ENCODE measurements at regions not wholly inside any gene's neighbourhood (a gene's known extent, or its start where the extent isn't known, plus 50 kb on each side); places are given as distances from the start of the nearest gene placed in this dataset.
"Not testable (repeated sequence)": the region's sequence is repeated elsewhere in the genome, so short reads cannot be mapped to it uniquely, and the experiment has no call there.

GRCh38 chr1:68873144-68873543, 376.3 kb upstream of the DEPDC1 start:
- no peak for DNase-seq (ENCODE audit: low spot score)

GRCh38 chr1:68881330-68882194, 384.7 kb upstream of the DEPDC1 start:
- DNase-seq (ENCODE audit: low spot score), result not testable (repeated sequence)

GRCh38 chr1:68889471-68889870, 392.6 kb upstream of the DEPDC1 start:
- no peak for DNase-seq (ENCODE audit: low spot score)

DNA sequence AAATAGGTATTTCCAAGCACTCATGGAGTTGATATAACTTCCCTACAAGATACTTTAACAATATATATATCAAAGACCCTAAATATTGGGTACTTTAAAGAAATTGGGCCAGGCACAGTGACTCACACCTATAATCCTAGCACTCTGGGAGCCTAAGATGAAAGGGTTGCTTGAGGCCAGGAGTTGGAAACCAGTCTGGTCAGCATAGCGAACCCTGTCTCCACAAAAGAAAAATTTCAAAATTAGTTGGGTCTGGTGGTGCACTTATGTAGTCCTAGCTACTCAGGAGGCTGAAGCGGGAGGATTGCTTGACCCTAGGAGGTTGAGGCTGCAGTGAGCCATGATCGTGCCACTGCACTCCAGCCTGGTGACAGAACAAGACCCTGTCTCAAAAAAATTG, 393.9 kb upstream of the DEPDC1 start:
- no peak for DNase-seq (ENCODE audit: low spot score)

DNA sequence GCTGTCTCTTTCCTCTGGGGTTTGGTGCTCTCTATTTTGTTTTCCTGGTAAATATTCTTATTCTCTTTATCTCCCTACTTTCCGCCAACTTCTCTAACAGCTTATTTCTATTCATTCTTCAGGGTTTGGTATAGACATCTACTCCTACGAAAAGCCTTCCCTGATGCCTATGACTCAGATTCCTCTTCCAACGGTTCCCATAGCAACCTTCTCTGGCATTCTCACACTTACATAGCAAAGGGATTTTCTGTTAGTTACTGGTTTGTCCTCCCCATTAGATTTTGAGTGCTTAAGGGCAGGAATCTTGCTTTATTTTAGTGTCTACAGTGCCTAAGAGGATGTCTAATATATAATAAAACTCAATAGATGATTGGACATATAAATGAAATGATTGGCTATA, 407.6 kb upstream of the DEPDC1 start:
- DNase-seq (ENCODE audit: low spot score), result peak; percentile 61

DNA sequence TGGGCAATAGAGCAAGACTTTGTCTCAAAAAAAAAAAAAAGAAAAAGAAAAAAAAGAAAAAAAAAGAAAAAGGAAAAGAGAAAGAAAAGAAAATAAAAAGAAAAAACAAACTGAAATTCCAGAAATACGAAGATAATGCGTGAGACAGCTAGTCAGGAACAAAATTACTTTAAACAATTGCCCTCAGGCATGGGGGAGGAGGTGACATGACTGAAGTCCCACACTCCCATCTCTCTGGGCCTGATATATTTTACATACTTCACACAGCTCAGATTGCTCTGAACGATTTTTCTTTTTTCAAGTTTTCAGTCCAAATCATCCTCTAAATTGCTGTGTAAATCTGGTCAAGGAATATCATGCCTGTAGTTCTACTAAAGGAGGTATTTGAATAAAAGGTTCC, 409.5 kb upstream of the DEPDC1 start:
- no peak for DNase-seq (ENCODE audit: low spot score)

DNA sequence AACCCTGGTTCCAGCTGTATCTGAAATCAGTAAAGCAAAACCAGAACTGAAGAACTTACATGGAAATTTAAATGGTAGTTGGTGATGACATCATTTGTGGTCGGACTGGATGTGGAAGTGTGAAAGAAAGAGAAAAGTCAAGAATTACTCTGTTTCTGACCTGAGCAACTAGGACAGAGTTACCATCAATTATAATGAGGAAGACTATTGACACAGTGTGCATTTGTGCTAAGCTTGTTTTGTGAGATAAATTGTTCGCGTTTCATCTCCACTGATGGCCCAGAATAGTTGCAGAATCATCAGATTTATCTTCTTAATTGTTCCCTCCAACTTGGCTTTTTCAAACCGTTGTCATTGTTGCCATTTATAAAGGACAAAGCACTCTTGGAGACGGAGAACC, 410.6 kb upstream of the DEPDC1 start:
- no peak for DNase-seq (ENCODE audit: low spot score)

GRCh38 chr1:68908316-68908715, 411.4 kb upstream of the DEPDC1 start:
- no peak for DNase-seq (ENCODE audit: low spot score)

- DNase-seq (ENCODE audit: low spot score), result peak; percentile 95
Measured at GRCh38 chr1:68916221-68916902, 419.5 kb upstream of the DEPDC1 start.

GRCh38 chr1:68917456-68917855, 420.6 kb upstream of the DEPDC1 start:
- peak; percentile 26 for DNase-seq (ENCODE audit: low spot score)

GRCh38 chr1:68918563-68918962, 421.7 kb upstream of the DEPDC1 start:
- peak; percentile 78 for DNase-seq (ENCODE audit: low spot score)

DNA sequence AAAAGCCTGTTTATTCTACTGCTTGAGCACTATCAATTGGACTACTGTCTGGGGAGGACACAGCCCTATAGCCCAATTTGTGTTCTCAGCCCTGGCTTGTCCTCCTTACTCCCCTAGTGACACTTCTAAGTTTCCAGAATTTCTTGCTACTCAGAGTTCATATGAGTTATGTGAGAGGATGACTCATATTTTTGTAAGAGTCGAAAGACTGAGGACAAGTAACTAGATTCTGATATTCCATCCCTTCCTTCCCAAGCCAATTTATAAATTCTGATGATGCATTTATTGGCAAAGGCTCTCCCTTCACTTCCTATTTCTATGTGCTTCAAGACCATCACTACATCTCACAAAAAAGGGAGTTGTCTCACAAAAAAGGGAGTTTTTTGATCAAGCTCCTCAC, 422.2 kb upstream of the DEPDC1 start:
- DNase-seq (ENCODE audit: low spot score), result no peak

GRCh38 chr1:68923475-68924088, 426.7 kb upstream of the DEPDC1 start:
- DNase-seq (ENCODE audit: low spot score), result not testable (repeated sequence)

GRCh38 chr1:68930101-68930500, 433.2 kb upstream of the DEPDC1 start:
- no peak for DNase-seq (ENCODE audit: low spot score)

DNA sequence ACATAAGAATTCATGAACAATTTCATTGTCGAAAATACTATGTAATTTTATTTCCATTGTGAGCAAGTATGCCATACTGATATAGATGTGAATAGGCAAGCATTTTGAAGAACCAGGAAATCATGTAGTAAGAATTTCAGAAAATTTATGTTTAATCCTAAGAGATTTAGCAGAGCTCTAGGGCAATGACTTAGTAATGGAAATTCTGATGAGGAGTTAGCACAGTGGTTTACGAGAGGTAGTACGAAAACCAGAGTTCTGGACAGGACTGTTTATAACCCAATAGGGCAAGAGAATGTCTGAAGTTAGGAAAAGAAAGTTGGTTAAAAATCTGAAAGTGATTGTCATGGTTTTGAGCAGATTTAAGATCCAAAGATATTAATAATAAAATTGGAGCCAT, 439.6 kb upstream of the DEPDC1 start:
- DNase-seq (ENCODE audit: low spot score), result no peak

DNA sequence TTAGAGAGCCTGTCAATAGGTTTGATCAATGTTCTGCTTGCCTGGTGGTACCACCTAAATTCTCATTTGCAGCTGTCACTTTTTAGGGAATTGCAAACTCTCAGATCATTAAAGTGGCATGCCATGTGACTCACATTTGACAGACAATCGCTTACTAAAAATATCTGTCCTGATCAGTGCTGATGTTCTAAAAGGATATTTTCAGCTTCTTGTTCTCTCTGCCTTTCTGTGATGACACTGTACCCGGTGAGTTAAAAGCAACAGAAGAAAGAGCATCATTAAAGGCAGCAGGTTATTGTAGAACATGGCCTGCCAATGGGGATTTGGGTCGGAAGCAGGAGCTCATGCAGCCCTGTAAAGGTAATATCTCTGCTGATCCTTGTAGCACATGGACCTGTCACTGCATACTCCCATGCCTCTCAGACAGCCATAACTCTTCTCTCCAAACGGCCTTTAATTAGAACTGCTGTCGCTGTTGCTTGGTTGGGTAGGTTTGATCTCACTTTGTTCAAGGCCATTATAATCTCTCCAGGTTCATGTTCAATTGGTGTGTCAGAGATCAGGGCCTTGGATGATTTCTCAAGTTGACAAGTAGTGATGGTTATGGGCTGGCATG, 441.3 kb upstream of the DEPDC1 start:
- no peak for DNase-seq (ENCODE audit: low spot score)

GRCh38 chr1:68950036-68950435, 453.2 kb upstream of the DEPDC1 start:
- DNase-seq (ENCODE audit: low spot score), result no peak

GRCh38 chr1:68953311-68953710, 456.4 kb upstream of the DEPDC1 start:
- DNase-seq (ENCODE audit: low spot score), result no peak

DNA sequence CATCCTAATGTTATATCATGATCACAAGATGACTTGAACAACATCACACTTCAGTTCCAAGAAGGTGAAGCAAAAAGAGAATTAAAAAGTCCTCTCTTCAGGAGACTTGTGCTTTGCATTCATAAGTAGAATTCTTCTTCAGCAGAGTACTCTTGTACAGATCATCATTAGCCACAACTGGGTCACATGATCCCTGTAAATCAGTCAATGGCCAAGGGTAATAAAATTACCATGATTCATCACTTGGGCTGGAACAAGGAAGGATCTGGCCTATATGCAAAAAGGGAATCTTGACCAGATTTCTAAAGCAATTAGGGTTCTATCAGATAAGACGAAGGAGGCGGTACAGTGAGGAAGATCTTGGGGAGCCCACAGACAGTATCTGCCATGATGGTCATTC, 458.0 kb upstream of the DEPDC1 start:
- peak; percentile 84 for DNase-seq (ENCODE audit: low spot score)

GRCh38 chr1:68955424-68955823, 458.5 kb upstream of the DEPDC1 start:
- no peak for DNase-seq (ENCODE audit: low spot score)

- no peak for DNase-seq (ENCODE audit: low spot score)
Measured at GRCh38 chr1:68958958-68959357, 462.1 kb upstream of the DEPDC1 start.

GRCh38 chr1:68959461-68960030, 462.7 kb upstream of the DEPDC1 start:
- peak; percentile 21 for DNase-seq (ENCODE audit: low spot score)

All from kidney tubule cell (primary cell).